Transverse colon (tissue), 4 donors: ENCODE measurements at regions not wholly inside any gene's neighbourhood (a gene's known extent, or its start where the extent isn't known, plus 50 kb on each side); places are given as distances from the start of the nearest gene placed in this dataset.
"Not testable (repeated sequence)": the region's sequence is repeated elsewhere in the genome, so short reads cannot be mapped to it uniquely, and the experiment has no call there.

Source experiments
- DNase-seq: peaks from one replicate; pipeline ENCODE4 v3.0.0-alpha.2; 2019
- H3K27ac ChIP-seq, 4 donors: fragments of 200-600 bp; sonication (generic); 2 replicates each; pipeline ENCODE4 v1.5.1; 2016 to 2018; ENCODE audit warnings: inconsistent platforms in 4 of 4
- H3K27me3 ChIP-seq: fragments of 200-600 bp; sonication (generic); 2 replicates; pipeline ENCODE4 v1.5.1; 2017; ENCODE audit warnings: inconsistent platforms
- H3K36me3 ChIP-seq, 4 donors: fragments of 200-600 bp; sonication (generic); 2 replicates each; pipeline ENCODE4 v1.5.1; 2017 to 2019; ENCODE audit warnings: inconsistent platforms in 4 of 4
- H3K4me1 ChIP-seq, 4 donors: fragments of 200-600 bp; sonication (generic); 2 replicates each; pipeline ENCODE4 v1.5.1; 2017 to 2020; ENCODE audit warnings: inconsistent platforms in 4 of 4
- H3K4me3 ChIP-seq, 4 donors: fragments of 200-600 bp; sonication (generic); 1 replicate in 1 of 4; 2 replicates in 3 of 4; pipeline versions ENCODE4 v1.5.1 to v1.6.1; 2017 to 2019; ENCODE audit warnings: inconsistent platforms in 4 of 4
- H3K9me3 ChIP-seq, 2 donors: fragments of 200-600 bp; sonication (generic); 2 replicates each; pipeline ENCODE4 v1.5.1; 2017 to 2019; ENCODE audit warnings: inconsistent platforms in 2 of 2
- EP300 ChIP-seq: sonication (generic); formaldehyde crosslinking; IDR thresholded peaks from one replicate; pipeline ENCODE4 v1.6.1; 2017; ENCODE audit warnings: antibody characterized with exemption, low read depth
- POLR2A ChIP-seq: fragments of 450-650 bp; IDR thresholded peaks from one replicate; pipeline ENCODE4 v1.6.1; 2016; ENCODE audit warnings: antibody characterized with exemption, mild to moderate bottlenecking, moderate library complexity
- POLR2AphosphoS5 ChIP-seq, 3 donors: sonication (generic); formaldehyde crosslinking; IDR thresholded peaks; one replicate each; pipeline ENCODE4 v1.6.1; 2016; ENCODE audit warnings: antibody characterized with exemption in 3 of 3
- WGBS, 2 donors: methylation state at CpG; one replicate each; pipeline ENCODE4 v1.1.5; 2018; ENCODE audit warnings: low coverage in 1 of 2; 5-methylcytosine and 5-hydroxymethylcytosine counted together
- in situ Hi-C, 4 donors: fragments of 200-750 bp; cut with MboI; loops; one replicate each; pipeline versions ENCODE4 v1.15.0 to v1.15.1; 2017; ENCODE audit warnings: low sequenced_read_pairs in 3 of 4, low pct_ligation_motif_present in 1 of 4, low pct_unique_long_range_greater_than_20kb in 1 of 4
- intact Hi-C: fragments of 100-400 bp; cut with DNase I; formaldehyde crosslinking; loops from one replicate; pipeline ENCODE4 v1.15.1; 2023; ENCODE audit warnings: low total_unique reads
- TF ChIP-seq, protein P1 (sequence below), 5 experiments: fragments of 200-600 bp in 3 of 5; fragments of 450-650 bp in 2 of 5; sonication (generic) in 3 of 5; IDR thresholded peaks; 1 replicate in 2 of 5; 2 replicates in 3 of 5; pipeline ENCODE4 v1.5.1; 2016 to 2017; ENCODE audit warnings: antibody characterized with exemption in 5 of 5, inconsistent platforms in 3 of 5, mild to moderate bottlenecking in 2 of 5, moderate library complexity in 1 of 5

DNA sequence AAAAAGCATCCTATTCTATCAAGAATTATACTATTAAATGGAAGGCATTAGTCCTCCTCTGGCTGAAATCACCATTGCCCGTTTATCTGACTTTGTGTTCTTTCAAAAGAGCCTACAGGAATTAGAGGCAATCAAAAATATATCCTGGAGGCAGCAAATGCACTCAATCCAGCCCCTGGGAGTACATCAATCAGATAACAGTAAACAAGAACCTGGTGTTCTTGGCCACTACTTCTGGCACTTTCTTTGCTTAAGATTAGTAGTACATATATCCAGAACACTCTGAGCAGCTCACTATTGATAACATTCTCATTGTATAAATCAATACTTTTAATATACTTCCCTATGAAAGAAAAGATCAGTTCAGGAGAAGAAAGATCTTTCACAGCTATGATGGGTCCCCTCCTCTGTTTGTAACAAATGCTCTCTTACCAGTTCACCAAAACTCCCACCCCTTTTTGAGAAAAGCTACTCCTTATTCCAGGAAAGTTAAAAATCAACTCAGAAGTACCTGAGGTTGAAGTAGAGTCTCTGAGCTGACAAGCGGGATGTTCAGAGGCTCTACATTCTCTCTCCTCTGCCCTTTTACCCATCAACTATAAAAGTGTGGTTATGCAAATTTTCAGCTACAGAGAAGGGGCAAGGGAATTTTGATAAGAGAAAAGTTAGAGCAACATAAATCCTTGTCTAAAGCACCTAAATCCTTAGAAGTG lies 176.0 kb downstream of the COX18 start:
- WGBS, 2 donors = 39% methylated on average over 2 of the region's 2 CpGs
- Histone ChIP-seq H3K27ac (no peak overlapping the region), H3K27me3 (no peaks in the 10 kb centered on the region), H3K9me3 (no peaks in the 10 kb centered on the region), H3K36me3 (no peaks in the 10 kb centered on the region), H3K4me3 (no peak overlapping the region), H3K4me1 (no peaks in the 10 kb centered on the region)
- in situ Hi-C loops (no loop called here), intact Hi-C loops (no loop called here)
- no peak for DNase-seq
- TF ChIP-seq, protein P1, sequence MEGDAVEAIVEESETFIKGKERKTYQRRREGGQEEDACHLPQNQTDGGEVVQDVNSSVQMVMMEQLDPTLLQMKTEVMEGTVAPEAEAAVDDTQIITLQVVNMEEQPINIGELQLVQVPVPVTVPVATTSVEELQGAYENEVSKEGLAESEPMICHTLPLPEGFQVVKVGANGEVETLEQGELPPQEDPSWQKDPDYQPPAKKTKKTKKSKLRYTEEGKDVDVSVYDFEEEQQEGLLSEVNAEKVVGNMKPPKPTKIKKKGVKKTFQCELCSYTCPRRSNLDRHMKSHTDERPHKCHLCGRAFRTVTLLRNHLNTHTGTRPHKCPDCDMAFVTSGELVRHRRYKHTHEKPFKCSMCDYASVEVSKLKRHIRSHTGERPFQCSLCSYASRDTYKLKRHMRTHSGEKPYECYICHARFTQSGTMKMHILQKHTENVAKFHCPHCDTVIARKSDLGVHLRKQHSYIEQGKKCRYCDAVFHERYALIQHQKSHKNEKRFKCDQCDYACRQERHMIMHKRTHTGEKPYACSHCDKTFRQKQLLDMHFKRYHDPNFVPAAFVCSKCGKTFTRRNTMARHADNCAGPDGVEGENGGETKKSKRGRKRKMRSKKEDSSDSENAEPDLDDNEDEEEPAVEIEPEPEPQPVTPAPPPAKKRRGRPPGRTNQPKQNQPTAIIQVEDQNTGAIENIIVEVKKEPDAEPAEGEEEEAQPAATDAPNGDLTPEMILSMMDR (IDR thresholded peaks at IDR 0.05) = no peak
- TF ChIP-seq EP300 = no peak
- no peak for TF ChIP-seq POLR2A
- no peak for TF ChIP-seq POLR2AphosphoS5 (IDR thresholded peaks at IDR 0.05)

DNA sequence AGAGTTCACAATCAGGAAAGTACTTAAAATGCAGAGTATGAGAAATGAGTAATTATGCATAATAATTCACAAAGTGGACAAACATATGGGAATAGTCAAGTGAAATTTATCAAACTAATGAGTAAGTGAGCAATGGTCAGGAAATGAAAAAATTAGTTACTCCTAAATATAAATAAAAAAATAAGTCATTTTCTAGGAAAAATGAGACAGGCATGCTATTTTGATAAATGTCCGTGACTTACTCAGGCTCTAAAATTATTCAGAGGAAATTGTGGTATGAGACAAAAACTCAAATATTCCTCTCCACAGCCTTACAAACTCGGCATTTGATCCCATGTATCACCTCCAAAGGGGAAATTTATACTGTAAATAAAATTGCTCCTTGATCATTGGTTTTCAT lies 181.2 kb downstream of the COX18 start:
- H3K4me1 ChIP-seq = no peaks in the 10 kb centered on the region
- TF ChIP-seq EP300 (no peak), POLR2AphosphoS5 (IDR thresholded peaks at IDR 0.05) (no peak), POLR2A (no peak)
- TF ChIP-seq, protein P1 (IDR thresholded peaks at IDR 0.05) = no peak
- in situ Hi-C loops (no loop called here), intact Hi-C loops (no loop called here)
- H3K36me3 ChIP-seq = no peaks in the 10 kb centered on the region
- no peak overlapping the region for H3K27ac ChIP-seq
- no peaks in the 10 kb centered on the region for H3K27me3 ChIP-seq
- DNase-seq = no peak
- WGBS, 2 donors = 61 to 67% methylated on average over 2 of the region's 2 CpGs
- no peak overlapping the region for H3K4me3 ChIP-seq
- no peaks in the 10 kb centered on the region for H3K9me3 ChIP-seq

- no peaks in the 10 kb centered on the region for H3K9me3 ChIP-seq
- no peaks in the 10 kb centered on the region for H3K27me3 ChIP-seq
- no peaks in the 10 kb centered on the region for H3K36me3 ChIP-seq
- intact Hi-C loops (no loop called here), in situ Hi-C loops (no loop called here)
- no peak for DNase-seq
- WGBS, 2 donors = 49 to 54% methylated on average over 4 of the region's 4 CpGs
- no peaks in the 10 kb centered on the region for H3K4me1 ChIP-seq
- H3K27ac ChIP-seq = no peak overlapping the region
- H3K4me3 ChIP-seq = no peak overlapping the region
- no peak for TF ChIP-seq POLR2AphosphoS5 (IDR thresholded peaks at IDR 0.05)
- no peak for TF ChIP-seq EP300
Measured at GRCh38 chr4:72887152-72887551, 182.4 kb downstream of the COX18 start.

DNA sequence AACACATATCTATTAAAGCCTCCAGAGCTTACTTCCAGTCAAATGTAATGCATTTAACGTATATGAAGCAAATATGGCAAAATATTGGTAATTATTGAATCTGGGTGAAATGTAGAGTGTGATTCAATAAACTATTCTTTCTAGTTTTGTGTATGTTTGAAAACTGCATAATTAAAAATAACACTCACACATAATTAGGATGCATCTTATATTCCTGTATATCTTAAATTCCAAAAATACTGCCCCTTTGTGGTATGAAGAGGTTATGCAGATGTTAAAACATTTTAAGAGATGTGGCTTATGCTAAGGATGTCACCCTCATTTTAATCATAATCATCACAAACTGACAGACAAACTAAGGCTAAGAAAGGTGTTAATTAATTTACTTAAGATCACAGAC lies 182.9 kb downstream of the COX18 start:
- Histone ChIP-seq H3K27ac (no peak overlapping the region), H3K36me3 (no peaks in the 10 kb centered on the region), H3K9me3 (no peaks in the 10 kb centered on the region), H3K27me3 (no peaks in the 10 kb centered on the region), H3K4me1 (no peaks in the 10 kb centered on the region), H3K4me3 (no peak overlapping the region)
- intact Hi-C loops (no loop called here), in situ Hi-C loops (no loop called here)
- 81 to 93% methylated on average over 1 of the region's 1 CpG for WGBS, 2 donors
- DNase-seq = no peak
- TF ChIP-seq EP300 = no peak

DNA sequence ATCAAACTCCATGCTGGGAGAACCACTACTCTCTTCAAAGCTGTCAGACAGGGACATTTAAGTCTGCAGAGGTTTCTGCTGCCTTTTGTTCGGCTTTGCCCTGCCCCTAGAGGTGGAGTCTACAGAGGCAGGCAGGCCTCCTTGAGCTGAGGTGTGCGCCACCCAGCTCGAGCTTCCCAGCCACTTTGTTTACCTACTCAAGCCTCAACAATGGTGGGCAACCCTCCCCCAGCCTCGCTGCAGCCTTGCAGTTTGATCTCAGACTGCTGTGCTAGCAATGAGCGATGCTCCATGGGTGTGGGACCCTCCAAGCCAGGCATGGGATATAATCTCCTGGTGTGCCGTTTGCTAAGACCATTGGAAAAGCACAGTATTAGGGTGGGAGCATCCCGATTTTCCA lies 185.3 kb downstream of the COX18 start:
- WGBS, 2 donors = 78 to 84% methylated on average over 6 to 7 of the region's 7 CpGs
- H3K9me3 ChIP-seq, H3K4me3 ChIP-seq: not testable (repeated sequence)

GRCh38 chr4:72876946-72877345 lies 192.6 kb downstream of the COX18 start:
- intact Hi-C loops = no loop called here
- Histone ChIP-seq H3K36me3 (no peaks in the 10 kb centered on the region), H3K27ac (no peak overlapping the region), H3K27me3 (no peaks in the 10 kb centered on the region), H3K4me3 (no peak overlapping the region), H3K9me3 (no peaks in the 10 kb centered on the region), H3K4me1 (no peaks in the 10 kb centered on the region)
- in situ Hi-C loops = no loop called here
- WGBS, 2 donors = 79% methylated on average over 17 of the region's 17 CpGs; no CpG with 5 or more reads in 1 of the 2 donors
- no peak for DNase-seq
- TF ChIP-seq POLR2A (no peak), EP300 (no peak), POLR2AphosphoS5 (IDR thresholded peaks at IDR 0.05) (no peak)
- TF ChIP-seq, protein P1 (IDR thresholded peaks at IDR 0.05) = no peak

More for the DNA sequence above, 185.3 kb downstream of the COX18 start:
- H3K27ac ChIP-seq, intact Hi-C loops, H3K36me3 ChIP-seq, in situ Hi-C loops, DNase-seq, H3K4me1 ChIP-seq, H3K27me3 ChIP-seq: not testable (repeated sequence)
